HG03439 (cell line): ENCODE measurements at regions not wholly inside any gene's neighbourhood (a gene's known extent, or its start where the extent isn't known, plus 50 kb on each side); places are given as distances from the start of the nearest gene placed in this dataset.

Experiments used
- ATAC-seq: cut with Tn5 transposase; IDR thresholded peaks from one replicate; pipeline ENCODE4 v1.9.1; 2021; ENCODE audit warnings: mild to moderate bottlenecking, moderate library complexity; ENCODE audit not compliant: unreplicated experiment

- no peak for ATAC-seq
These were observed 57.9 kb upstream of the VSTM2B start for GRCh38 chr19:29467824-29468401.

- ATAC-seq, result no peak
These were observed 50.3 kb upstream of the VSTM2B start for GRCh38 chr19:29475469-29475868.
